HG02588 (cell line): ENCODE measurements at regions not wholly inside any gene's neighbourhood (a gene's known extent, or its start where the extent isn't known, plus 50 kb on each side); places are given as distances from the start of the nearest gene placed in this dataset.
"Not testable (repeated sequence)": the region's sequence is repeated elsewhere in the genome, so short reads cannot be mapped to it uniquely, and the experiment has no call there.

Experiments
- ATAC-seq: cut with Tn5 transposase; IDR thresholded peaks from one replicate; pipeline ENCODE4 v1.9.1; 2021; ENCODE audit warnings: mild to moderate bottlenecking, moderate library complexity; ENCODE audit not compliant: unreplicated experiment

- no peak for ATAC-seq
Observed at GRCh38 chr11:34001557-34002064, 49.9 kb upstream of the CAPRIN1 start.

- no peak for ATAC-seq
Observed at GRCh38 chr11:33999393-33999792, 52.1 kb upstream of the CAPRIN1 start.

- ATAC-seq: no peak
Observed at GRCh38 chr11:33997584-33998251, 53.8 kb upstream of the CAPRIN1 start.

DNA sequence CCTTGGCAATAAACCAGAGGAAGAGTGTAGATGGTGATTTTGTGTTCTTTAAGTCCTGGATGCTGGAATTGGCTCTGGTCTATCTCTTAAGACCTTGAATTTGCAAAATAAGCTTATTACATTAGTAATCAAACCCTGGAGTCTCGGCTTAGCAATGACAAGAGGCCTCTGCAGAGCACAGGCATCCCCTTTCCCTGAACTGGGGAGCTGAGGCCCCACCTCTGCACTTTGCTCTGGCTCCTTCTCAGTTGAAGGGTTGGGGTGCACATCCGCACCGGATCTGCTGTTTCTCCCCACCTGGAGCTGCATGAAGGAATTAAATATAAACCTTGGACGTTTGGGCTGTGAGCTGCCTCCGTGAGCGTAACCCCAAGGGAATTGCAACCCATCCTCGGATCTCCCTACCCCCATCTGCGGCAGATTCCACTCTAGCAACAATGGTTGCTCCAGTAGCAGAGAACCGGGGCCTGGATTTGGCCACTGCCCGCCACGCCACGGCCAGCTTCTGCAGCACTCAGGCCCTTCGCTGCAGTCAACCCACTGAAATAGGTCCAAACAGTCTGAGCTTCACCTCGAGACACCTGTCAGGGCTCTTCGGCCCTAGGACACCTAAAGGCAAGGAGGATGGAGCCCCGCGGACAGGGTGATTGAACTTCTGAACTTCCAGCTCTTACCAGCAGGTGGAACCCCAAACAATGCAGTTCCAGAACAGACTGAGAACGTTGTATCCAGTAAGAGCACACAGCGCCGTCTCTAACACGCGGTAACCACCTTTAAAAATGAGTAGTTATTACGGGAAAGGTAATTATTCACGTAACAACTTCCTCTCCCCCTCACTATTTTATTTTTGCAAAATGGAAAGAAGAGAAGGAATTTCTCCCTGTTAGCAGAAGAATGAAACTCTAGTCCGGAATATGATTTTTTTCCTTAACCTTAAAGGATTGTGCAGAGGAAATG is 54.8 kb upstream of the CAPRIN1 start:
- peak; percentile 78 for ATAC-seq

DNA sequence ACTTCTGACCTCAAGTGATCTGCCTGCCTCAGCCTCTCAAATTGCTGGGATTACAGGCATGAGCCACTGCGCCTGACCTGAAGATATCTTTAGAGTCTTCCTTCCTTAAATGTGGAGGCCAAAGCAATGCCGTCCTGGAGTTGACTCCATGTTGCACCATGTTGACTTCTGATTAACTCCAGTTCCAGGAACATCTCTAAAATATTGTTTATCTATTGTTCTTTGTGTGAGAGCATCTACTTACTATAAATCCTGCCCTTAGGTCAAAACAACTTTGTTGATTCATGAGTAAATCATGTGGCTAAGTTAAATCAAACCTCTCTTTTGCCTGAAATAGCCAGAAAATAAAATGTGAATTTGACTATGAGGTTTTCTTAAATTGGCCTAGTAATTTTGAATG is 56.6 kb upstream of the CAPRIN1 start:
- ATAC-seq: no peak

DNA sequence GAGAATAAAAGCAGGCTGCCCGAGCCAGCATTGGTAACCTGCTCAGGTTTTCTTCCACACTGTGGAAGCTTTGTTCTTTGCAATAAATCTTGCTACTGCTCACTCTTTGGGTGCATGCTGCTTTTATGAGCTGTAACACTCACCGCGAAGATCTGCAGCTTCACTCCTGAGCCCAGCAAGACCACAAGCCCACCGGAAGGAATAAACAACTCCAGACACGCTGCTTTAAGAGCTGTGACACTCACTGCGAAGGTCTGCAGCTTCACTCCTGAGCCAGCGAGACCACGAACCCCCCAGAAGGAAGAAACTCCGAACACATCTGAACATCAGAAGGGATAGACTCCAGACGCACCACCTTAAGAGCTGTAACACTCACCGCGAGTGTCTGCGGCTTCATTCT is 60.4 kb upstream of the CAPRIN1 start:
- not testable (repeated sequence) for ATAC-seq

GRCh38 chr11:33990131-33990530 is 61.4 kb upstream of the CAPRIN1 start:
- ATAC-seq: not testable (repeated sequence)

- no peak for ATAC-seq
Observed at GRCh38 chr11:33989461-33989860, 62.1 kb upstream of the CAPRIN1 start.

GRCh38 chr11:33988586-33989370 is 62.8 kb upstream of the CAPRIN1 start:
- no peak for ATAC-seq

- no peak for ATAC-seq
Observed at GRCh38 chr11:33987975-33988580, 63.5 kb upstream of the CAPRIN1 start.

DNA sequence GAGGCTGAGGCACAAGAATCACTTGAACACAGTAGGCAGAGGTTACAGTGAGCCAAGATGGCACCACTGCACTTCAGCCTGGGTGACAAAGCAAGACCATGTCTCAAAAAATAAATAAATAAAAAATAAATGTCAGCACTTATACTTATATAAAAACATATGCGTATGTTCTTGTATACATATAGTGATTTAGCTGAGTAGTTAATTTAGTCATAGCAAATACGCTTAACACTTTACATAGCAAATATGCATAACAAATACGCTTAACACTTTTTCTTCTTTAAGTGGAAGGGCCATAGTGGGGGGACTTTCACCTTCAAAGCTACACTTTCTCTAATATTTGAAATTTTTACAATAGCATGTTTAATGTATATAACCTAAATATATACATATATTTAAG is 64.0 kb upstream of the CAPRIN1 start:
- ATAC-seq: no peak

DNA sequence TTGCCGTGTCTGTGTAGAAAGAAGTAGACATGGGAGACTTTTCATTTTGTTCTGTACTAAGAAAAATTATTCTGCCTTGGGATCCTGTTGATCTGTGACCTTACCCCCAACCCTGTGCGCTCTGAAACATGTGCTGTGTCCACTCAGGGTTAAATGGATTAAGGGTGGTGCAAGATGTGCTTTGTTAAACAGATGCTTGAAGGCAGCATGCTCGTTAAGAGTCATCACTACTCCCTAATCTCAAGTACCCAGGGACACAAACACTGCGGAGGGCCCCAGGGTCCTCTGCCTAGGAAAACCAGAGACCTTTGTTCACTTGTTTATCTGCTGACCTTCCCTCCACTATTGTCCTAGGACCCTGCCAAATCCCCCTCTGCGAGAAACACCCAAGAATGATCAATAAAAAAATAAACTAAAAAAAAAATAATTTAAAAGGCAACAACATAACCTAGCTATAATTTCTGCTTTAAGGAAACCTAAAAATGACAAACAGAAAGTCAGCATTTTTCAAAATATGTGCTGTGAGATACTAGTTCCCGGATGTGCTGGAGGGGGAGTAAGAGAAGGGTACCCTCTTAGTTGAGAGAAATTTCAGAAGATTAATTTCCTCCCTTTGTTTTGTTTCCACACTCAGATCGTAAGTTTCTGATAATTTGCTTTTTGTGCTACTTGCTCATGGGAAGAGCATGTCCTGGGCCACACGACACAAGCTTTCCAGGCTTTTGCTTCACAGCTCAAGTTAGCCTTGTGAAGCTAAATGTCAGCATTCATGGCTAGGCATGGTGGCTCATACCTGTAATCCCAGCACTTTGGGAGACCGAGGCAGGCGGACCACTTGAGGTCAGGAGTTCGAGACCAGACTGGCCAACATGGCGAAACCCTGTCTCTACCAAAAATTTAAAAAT is 64.7 kb upstream of the CAPRIN1 start:
- not testable (repeated sequence) for ATAC-seq

DNA sequence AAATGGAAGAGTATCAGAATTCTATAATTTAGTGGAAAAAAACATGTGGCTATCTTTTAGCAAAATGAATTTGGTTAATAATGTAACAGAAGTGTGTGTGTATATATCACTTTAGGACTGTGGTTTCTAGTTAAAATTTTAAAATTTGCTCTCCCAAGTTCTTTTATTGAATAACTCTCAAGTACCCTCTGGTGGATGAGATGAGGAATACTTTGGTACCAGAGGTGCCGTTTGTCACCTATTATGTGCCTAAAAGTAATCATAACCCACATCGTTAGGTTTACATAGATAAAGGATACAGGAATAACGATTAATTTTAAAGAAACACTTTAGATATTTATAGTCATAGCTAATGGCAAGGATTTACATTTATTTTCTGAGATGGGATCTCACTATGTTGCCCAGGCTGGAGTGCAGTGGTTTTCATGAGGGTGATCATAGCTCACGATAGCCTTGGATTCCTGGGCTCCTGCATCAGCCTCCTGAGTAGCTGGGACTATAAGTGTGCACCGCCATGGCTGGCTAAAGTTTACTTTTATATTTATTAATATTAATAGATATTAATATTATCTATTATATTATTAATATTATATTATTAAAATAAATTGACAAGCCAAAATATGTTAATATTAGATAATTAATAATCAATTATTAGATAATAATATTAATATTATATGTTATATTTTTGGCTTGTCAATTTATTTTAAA is 66.7 kb upstream of the CAPRIN1 start:
- no peak for ATAC-seq

GRCh38 chr11:33982661-33983060 is 68.9 kb upstream of the CAPRIN1 start:
- no peak for ATAC-seq

- no peak for ATAC-seq
Observed at GRCh38 chr11:33980897-33981296, 70.6 kb upstream of the CAPRIN1 start.

DNA sequence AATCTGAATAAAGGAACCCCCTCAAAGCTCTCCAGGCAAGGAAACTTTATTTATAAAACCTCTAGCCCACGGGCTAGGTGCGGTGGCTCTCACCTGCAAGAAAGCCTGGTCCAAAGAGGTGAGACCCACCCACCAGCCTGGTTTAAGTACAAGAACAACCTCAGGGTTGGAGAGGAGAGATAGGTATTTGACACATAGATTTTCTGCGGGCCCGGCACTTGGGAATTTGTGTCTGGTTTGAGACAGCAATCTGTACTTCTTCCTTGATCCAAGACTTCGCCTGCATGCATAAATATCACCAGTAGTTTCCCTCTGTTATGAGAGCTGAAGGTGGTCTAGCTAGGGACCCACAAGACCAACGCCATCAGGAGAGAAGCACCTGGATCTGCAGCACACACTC is 73.2 kb upstream of the CAPRIN1 start:
- ATAC-seq: no peak

GRCh38 chr11:33977676-33978075 is 73.9 kb upstream of the CAPRIN1 start:
- ATAC-seq: no peak

GRCh38 chr11:33976495-33977199 is 74.9 kb upstream of the CAPRIN1 start:
- no peak for ATAC-seq
